ENCODE measurements at regions not wholly inside any gene's neighbourhood (a gene's known extent, or its start where the extent isn't known, plus 50 kb on each side); places are given as distances from the start of the nearest gene placed in this dataset.

- intact Hi-C loops (cut with DNase I), result no loop called here
- Histone ChIP-seq H3K4me3 (replicated peaks in 1 of 3) (no peak overlapping the region), H3K9me3 (no peaks in the 10 kb centered on the region), H3K27me3 (no peaks in the 10 kb centered on the region), H3K36me3 (no peaks in the 10 kb centered on the region), H3K27ac (no peak overlapping the region), H3K4me1 (no peaks in the 10 kb centered on the region)
- no peak for DNase-seq
- 74 to 76% methylated on average over 5 of the region's 5 CpGs for WGBS, 2 donors
- TF ChIP-seq CTCF (IDR thresholded peaks at IDR 0.05) (no peak), POLR2A (IDR thresholded peaks at IDR 0.05) (no peak)
Measured at GRCh38 chr11:36868380-36868779, 270.3 kb upstream of the RAG2 start.

GRCh38 chr11:36865846-36866245 lies 267.8 kb upstream of the RAG2 start:
- no peak for DNase-seq
- no peak overlapping the region for H3K4me3 ChIP-seq (replicated peaks in 1 of 3)
- TF ChIP-seq POLR2A (IDR thresholded peaks at IDR 0.05) (no peak), CTCF (IDR thresholded peaks at IDR 0.05) (no peak)
- no peaks in the 10 kb centered on the region for H3K9me3 ChIP-seq
- H3K27me3 ChIP-seq, result no peaks in the 10 kb centered on the region
- H3K4me1 ChIP-seq, result no peaks in the 10 kb centered on the region
- H3K36me3 ChIP-seq, result no peaks in the 10 kb centered on the region
- H3K27ac ChIP-seq, result no peak overlapping the region
- intact Hi-C loops (cut with DNase I), result no loop called here
- 77 to 79% methylated on average over 1 of the region's 1 CpG for whole genome bisulfite sequencing, 2 donors

GRCh38 chr11:36854875-36855274 lies 256.8 kb upstream of the RAG2 start:
- no peaks in the 10 kb centered on the region for H3K9me3 ChIP-seq
- no peak for TF ChIP-seq CTCF (IDR thresholded peaks at IDR 0.05)
- TF ChIP-seq POLR2A (IDR thresholded peaks at IDR 0.05), result no peak
- 74 to 75% methylated on average over 4 of the region's 4 CpGs for WGBS, 2 donors
- no peaks in the 10 kb centered on the region for H3K27me3 ChIP-seq
- no peaks in the 10 kb centered on the region for H3K36me3 ChIP-seq
- DNase-seq, result no peak
- no peak overlapping the region for H3K4me3 ChIP-seq (replicated peaks in 1 of 3)
- no peaks in the 10 kb centered on the region for H3K4me1 ChIP-seq
- no peak overlapping the region for H3K27ac ChIP-seq
- intact Hi-C loops (cut with DNase I), result no loop called here

GRCh38 chr11:36848660-36849059 lies 250.6 kb upstream of the RAG2 start:
- no peak for DNase-seq
- no peak overlapping the region for H3K27ac ChIP-seq
- no peaks in the 10 kb centered on the region for H3K4me1 ChIP-seq
- H3K27me3 ChIP-seq, result no peaks in the 10 kb centered on the region
- H3K9me3 ChIP-seq, result no peaks in the 10 kb centered on the region
- H3K4me3 ChIP-seq (replicated peaks in 1 of 3), result no peak overlapping the region
- intact Hi-C loops (cut with DNase I), result no loop called here
- no peak for TF ChIP-seq POLR2A (IDR thresholded peaks at IDR 0.05)
- TF ChIP-seq CTCF (IDR thresholded peaks at IDR 0.05), result no peak
- WGBS, 2 donors, result 69 to 71% methylated on average over 2 of the region's 2 CpGs
- H3K36me3 ChIP-seq, result no peaks in the 10 kb centered on the region

- no peaks in the 10 kb centered on the region for H3K27me3 ChIP-seq
- no peak overlapping the region for H3K27ac ChIP-seq
- no peak for DNase-seq
- intact Hi-C loops (cut with DNase I), result no loop called here
- H3K4me1 ChIP-seq, result no peaks in the 10 kb centered on the region
- no peak for TF ChIP-seq CTCF (IDR thresholded peaks at IDR 0.05)
- TF ChIP-seq POLR2A (IDR thresholded peaks at IDR 0.05), result no peak
- H3K4me3 ChIP-seq (replicated peaks in 1 of 3), result no peak overlapping the region
- 69 to 86% methylated on average over 2 of the region's 2 CpGs for WGBS, 2 donors
- H3K9me3 ChIP-seq, result no peaks in the 10 kb centered on the region
- no peaks in the 10 kb centered on the region for H3K36me3 ChIP-seq
Measured at GRCh38 chr11:36840378-36840777, 242.3 kb upstream of the RAG2 start.
